Pulmonary artery endothelial cell (primary cell): ENCODE measurements at regions not wholly inside any gene's neighbourhood (a gene's known extent, or its start where the extent isn't known, plus 50 kb on each side); places are given as distances from the start of the nearest gene placed in this dataset.

Experiments used
- DNase-seq: peaks from one replicate; pipeline ENCODE4 v3.0.0-alpha.2; 2011; ENCODE audit warnings: low read depth, low spot score

- no peak for DNase-seq
Measured at GRCh38 chr6:110033101-110033500, 55.0 kb downstream of the GPR6 start.

DNA sequence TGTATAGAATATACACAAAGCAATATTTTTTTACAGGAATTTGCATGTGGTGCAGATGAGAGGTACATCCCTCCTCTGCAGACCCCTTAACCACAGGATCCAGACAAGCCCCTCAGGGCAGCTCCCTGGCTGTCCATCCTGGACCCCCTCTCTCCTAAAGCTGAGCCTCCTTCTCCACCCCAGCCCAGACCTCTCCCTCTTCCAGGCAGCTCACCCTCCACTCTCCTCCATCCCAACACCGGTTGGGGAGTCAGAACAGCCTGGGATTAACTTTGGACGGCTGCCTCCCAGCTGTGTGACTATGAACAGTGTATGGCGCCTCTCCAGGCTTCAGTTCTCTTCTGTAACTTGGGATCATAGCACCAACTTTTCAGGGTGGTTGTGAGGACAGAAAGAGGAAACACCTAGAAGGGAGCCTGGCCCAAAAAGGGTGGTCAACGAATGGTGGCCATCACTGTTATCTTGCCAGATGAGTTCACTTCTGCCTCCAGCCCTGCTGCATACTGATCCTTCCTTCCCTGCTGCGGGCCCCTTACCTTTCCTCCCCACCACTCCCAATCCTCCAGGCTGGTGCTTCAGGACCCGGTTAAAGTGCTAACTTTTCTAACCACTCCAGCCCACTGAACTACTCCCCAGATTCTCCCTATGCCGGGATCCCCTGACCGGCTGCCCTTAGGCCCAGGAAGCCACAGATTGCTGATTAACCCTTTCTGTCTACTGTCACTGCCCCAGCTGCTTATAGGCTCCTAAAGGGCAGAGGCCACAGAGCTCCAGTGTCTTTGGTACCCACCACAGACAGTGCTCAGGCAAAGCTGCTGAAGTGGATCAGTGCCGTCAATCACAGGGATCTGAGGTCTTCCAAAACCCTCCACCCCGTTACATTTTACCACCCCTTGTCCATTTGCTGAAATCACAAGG lies 55.9 kb downstream of the GPR6 start:
- DNase-seq = no peak

DNA sequence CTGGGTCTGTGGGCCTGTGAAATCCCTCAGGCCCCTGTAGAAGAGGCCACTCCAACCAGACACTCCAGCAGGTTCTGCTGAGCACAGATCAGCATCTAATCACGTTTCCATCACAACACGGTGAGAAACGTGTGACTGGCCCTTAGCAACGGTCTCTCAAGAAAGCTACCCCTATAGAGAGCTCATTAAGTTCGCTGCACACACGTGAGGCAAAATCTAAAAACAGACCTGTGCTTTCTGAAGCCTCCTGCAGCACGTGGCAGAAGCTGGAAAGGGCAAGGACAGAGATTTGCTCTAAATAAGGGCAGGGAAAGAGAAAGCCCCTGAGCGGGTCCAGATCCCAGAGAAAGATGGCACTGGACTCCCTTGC lies 56.5 kb downstream of the GPR6 start:
- no peak for DNase-seq

DNA sequence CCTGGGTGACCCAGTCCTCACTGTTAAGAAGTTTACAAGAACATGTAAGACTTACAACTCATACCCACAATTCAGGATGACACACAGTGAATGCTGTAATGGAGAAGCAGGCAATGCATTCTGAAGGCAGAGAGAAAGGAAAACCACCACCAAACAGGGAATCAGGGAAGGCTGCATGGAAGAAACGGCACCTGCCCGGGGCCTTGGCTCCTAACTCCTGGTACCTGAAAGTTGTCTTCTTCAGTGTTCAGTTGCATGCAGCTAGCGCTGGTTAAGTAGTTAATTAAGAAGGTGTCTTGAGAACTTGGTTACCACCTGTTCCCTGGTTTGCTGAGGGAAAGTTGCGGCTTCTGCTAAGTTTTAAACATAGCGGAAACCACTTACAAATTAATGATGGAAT lies 57.2 kb downstream of the GPR6 start:
- no peak for DNase-seq

- no peak for DNase-seq
Measured at GRCh38 chr6:110036408-110037302, 58.5 kb downstream of the GPR6 start.

DNA sequence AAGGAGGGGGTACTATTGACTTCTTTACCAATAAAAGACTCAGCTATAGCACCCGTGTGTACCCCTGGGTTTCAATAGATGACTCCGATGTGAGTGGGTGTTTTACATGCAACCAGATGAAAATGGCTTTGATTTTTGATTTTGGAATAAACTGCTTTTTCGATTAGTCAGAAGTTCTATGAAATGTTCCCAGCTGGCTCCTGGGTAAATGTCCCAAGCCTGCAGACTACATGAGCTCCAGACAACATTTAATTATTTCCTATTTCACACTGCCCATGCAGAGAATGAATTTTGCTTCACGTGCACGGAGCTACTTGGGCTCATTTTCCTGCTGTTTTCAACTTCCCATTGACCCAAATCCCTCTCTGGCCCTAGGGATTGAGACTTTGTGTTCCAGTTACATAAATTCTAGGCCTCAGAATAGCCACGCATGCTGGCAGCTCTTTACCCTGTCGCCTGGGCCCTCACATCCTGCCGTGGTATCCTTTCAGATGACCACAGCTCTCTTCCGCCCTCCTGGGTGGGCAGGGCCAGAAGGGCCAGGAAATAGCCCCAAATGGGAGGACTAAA lies 59.7 kb downstream of the GPR6 start:
- DNase-seq = no peak

GRCh38 chr6:110039364-110039980 lies 61.4 kb downstream of the GPR6 start:
- peak; percentile 72 for DNase-seq

GRCh38 chr6:110039981-110040383 lies 61.9 kb downstream of the GPR6 start:
- DNase-seq = no peak

GRCh38 chr6:110040716-110041115 lies 62.6 kb downstream of the GPR6 start:
- DNase-seq = no peak

GRCh38 chr6:110041126-110041525 lies 63.0 kb downstream of the GPR6 start:
- no peak for DNase-seq

DNA sequence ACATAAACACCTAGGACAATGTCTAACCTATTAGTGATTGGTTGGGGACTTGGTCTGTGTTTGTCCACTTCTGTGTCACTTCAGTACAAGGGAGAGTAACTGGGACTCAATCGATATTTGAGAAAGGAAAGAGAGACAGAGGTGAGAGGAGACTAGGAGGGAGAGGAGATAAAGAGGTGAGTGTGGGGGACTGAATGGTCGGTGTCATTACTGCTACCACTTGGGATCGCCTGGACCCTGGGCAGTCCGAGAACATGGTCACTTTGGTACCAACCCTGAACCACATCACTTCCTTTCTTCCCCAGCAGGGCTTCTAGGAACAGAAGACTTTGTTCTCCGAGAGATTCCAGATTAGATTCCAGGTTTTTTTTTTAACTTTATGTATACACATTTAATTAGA lies 63.7 kb downstream of the GPR6 start:
- no peak for DNase-seq

DNA sequence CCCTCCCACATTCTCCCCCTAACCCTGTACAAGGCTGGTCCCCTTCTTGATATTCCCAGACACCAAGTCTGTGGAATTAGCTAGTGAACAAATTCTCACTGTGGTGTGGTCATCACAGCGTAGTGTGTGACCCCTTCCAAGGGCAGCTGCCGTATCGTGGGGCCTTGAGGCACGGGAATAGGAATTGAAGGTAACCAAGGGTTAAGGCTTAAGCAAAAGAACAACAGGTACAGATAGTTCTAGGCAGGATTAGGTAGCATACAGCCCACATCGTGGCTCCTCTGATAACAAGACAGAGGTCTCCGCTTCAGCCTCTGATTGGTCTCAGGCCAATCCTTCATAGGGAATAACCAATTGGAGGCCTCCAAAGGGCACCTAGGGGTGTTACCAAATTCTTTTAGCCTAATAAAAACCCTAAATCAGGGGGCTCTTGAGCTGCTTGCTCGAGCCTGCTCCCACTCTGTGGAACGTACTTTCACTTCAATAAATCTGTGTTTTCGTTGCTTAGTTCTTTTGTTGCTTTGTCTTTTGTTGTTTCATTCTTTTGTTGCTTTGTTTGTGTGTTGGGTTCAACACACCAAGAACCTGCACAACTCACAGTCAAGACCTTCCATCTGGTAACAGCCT lies 64.7 kb downstream of the GPR6 start:
- no peak for DNase-seq

DNA sequence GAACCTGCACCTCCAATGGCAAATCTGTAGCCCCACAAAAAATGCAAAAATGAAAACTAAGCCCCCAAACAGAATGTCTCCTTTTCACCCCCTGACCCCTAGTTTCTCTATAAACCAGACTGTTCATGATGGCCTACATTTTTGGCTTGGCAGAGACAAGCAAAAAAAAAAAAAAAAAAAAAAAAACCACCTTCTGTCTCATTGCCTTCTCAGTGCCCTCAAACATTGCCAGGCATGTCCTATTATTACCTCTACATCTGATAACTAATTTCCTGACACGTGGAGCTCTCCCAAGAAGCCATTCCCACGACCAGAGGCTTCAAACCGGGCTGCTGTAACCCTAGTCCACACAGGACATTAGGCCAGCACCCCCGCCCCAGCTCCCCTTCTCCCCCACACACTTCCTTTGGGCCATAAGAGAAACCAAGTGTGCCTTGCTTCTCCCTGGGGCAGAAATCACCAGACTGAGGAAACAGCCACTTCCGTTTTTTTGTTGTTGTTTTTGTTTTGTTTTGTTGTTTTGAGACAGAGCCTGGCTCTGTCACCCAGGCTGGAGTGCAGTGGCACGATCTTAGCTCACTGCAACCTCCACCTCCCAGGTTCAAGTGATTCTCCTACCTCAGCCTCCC lies 65.4 kb downstream of the GPR6 start:
- DNase-seq = no peak

GRCh38 chr6:110044096-110044495 lies 66.0 kb downstream of the GPR6 start:
- no peak for DNase-seq

GRCh38 chr6:110044622-110045021 lies 66.5 kb downstream of the GPR6 start:
- DNase-seq = no peak

GRCh38 chr6:110048221-110048875 lies 70.2 kb downstream of the GPR6 start:
- no peak for DNase-seq

DNA sequence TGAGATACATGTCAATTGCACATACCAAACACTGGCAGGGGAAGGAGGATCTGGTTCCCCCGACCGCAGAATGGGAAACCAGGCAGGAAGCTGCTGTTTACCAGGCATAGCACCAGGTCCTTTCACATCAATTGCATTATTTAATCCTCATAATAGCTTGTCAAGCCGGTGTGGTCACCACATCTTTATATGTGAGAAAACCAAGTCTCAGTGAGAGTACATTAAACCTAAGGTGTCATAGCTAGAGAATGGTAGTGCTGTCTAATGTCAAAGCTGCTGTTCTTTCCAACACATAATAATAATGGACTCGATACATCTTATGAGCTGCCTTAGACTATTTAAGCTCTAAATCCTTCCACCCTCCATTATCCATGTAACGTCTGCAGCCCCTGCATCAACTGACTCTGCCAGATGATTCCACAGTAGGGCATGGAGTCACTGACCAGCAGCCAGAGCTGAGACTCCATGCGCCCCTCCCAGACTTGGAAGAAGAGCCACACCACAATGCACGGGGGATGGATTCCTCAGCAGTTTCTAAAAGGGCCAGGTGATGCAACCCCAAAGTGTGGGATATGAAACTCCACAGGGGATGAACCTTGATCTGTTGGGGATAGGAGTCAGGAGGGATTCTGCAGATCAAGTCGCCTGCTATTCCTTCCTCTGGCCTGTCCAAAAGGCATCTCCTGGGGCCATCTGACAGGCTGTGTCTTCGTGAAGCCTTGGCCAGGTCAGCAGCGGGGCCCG lies 71.8 kb downstream of the GPR6 start:
- DNase-seq = no peak
